Esophagus (tissue), 2 donors: ENCODE measurements at regions not wholly inside any gene's neighbourhood (a gene's known extent, or its start where the extent isn't known, plus 50 kb on each side); places are given as distances from the start of the nearest gene placed in this dataset.

Experiments used
- H3K27ac ChIP-seq, 2 donors: one replicate each; pipeline ENCODE4 v1.5.1; 2013; ENCODE audit warnings: low read depth in 2 of 2, mild to moderate bottlenecking in 2 of 2, inconsistent platforms in 1 of 2, low read length in 1 of 2, moderate library complexity in 1 of 2
- H3K27me3 ChIP-seq, 2 donors: one replicate each; pipeline ENCODE4 v1.6.1; 2013; ENCODE audit warnings: low read length in 2 of 2, control low read depth in 1 of 2, mild to moderate bottlenecking in 1 of 2; ENCODE audit not compliant: insufficient read depth in 2 of 2, control insufficient read depth in 1 of 2
- H3K36me3 ChIP-seq, 2 donors: one replicate each; pipeline ENCODE4 v1.6.1; 2013; ENCODE audit warnings: low read length in 1 of 2; ENCODE audit not compliant: control insufficient read depth in 2 of 2, insufficient read depth in 2 of 2
- H3K4me1 ChIP-seq, 2 donors: one replicate each; pipeline ENCODE4 v1.6.1; 2013; ENCODE audit warnings: low read length in 1 of 2; ENCODE audit not compliant: control insufficient read depth in 2 of 2, insufficient read depth in 2 of 2
- H3K4me3 ChIP-seq, 2 donors: one replicate each; pipeline ENCODE4 v1.5.1; 2013; ENCODE audit warnings: low read length in 2 of 2, mild to moderate bottlenecking in 2 of 2, low read depth in 1 of 2, moderate library complexity in 1 of 2
- H3K9me3 ChIP-seq, 2 donors: one replicate each; pipeline ENCODE4 v1.6.1; 2013; ENCODE audit warnings: mild to moderate bottlenecking in 2 of 2, low read depth in 1 of 2, low read length in 1 of 2, moderate library complexity in 1 of 2; ENCODE audit not compliant: control insufficient read depth in 2 of 2, insufficient read depth in 1 of 2
- WGBS, 2 donors: extraction: QIAGEN DNeasy Blood & Tissue Kit; methylation state at CpG; one replicate each; pipeline ENCODE4 v1.1.7; 2013; 5-methylcytosine and 5-hydroxymethylcytosine counted together
- donor health status: healthy with polysubstance abuse.
- donor health status: Bipolar disorder and iron deficiency.

DNA sequence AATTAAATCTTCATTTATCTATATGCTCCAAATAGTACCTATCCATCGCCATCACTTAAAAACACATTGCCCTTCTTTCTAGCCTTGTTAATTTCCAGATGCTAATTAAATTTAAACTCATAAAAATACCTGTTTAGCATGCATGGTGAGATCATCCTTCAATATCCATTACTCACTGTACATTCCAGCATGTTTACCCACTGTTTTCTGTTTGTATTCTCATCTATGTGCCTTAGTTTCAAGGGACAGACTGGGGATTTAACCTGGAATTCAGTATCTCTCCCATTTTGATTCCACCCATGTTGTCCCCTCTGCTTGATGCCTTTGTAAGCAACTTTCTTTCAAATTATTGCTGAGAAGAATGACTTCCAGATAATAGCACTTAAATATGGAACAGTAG is 208.0 kb downstream of the SPTSSA start:
- no peak overlapping the region for H3K4me3 ChIP-seq
- 90 to 96% methylated on average over 1 of the region's 1 CpG for WGBS, 2 donors
- H3K27ac ChIP-seq: no peak overlapping the region
- H3K4me1 ChIP-seq: peaks cover 0 to 5% of the 10 kb centered on the region in 2 donors
- peaks cover 0 to 2% of the 10 kb centered on the region in 2 donors for H3K9me3 ChIP-seq
- H3K27me3 ChIP-seq: no peaks in the 10 kb centered on the region
- no peaks in the 10 kb centered on the region for H3K36me3 ChIP-seq

DNA sequence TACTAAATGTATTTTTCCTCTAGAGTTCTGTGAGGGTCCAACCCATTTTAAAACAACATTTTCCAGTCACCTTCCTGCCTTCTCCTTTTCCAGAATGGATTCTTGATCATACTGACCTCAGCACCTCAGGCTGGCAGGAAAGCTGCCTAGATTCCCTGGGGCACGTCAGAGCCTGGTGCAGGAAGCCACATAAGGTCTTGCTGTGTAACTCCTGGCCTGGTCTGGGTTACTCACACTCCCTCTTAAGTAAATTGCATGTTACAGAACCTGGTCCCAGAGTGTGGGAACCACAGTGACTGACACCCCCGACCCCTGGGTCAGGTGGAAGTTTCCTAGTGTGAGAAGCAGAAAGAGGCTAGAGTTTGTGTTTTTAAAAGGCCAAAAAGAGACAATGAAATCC is 209.8 kb downstream of the SPTSSA start:
- Histone ChIP-seq H3K4me3 (no peak overlapping the region), H3K27ac (no peak overlapping the region), H3K9me3 (peaks cover 0 to 2% of the 10 kb centered on the region in 2 donors), H3K36me3 (no peaks in the 10 kb centered on the region), H3K27me3 (no peaks in the 10 kb centered on the region), H3K4me1 (peaks cover 0 to 5% of the 10 kb centered on the region in 2 donors)
- 58 to 78% methylated on average over 2 of the region's 2 CpGs for WGBS, 2 donors

DNA sequence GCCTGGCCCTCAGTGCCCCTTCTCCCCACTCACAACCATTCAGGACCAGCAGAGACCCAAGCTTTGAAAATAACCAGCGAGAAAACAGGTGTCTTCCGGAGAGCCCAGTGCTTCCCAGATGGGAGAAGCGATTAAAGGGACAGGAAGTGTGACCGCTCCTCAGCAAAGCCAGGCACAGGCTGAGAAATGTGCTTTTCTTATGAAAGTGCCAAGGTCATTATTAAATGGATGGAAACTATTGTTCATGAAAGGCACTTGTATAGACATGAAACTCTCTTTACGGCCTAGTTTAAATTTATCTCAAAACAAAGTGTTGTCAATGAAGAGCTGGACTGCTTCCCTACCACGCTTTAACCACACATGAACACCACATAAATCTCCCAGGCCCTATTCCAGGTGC is 210.4 kb downstream of the SPTSSA start:
- Histone ChIP-seq H3K27ac (no peak overlapping the region), H3K9me3 (peaks cover 0 to 2% of the 10 kb centered on the region in 2 donors), H3K36me3 (no peaks in the 10 kb centered on the region), H3K27me3 (no peaks in the 10 kb centered on the region), H3K4me1 (peaks cover 0 to 5% of the 10 kb centered on the region in 2 donors), H3K4me3 (no peak overlapping the region)
- 64 to 65% methylated on average over 6 of the region's 6 CpGs for WGBS, 2 donors

DNA sequence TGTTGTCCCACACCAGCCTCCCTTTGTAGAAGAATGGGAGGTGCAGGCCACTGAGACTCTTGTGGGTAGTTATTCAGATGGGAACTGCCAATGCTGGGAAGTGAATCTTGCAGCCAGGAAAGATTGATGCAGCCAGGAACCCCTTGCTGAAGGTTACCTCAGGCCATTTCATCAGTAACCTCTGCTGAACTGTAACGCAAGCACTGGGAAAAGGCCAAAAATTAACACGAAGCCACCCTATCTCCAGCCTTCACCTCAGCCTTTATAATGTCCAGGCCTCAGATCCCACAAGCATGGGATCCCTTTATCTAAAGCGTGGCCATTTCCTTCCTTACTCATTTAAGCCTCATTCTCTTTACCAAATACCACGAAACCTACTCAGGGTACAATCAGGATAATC is 211.1 kb downstream of the SPTSSA start:
- H3K4me1 ChIP-seq: peaks cover 0 to 5% of the 10 kb centered on the region in 2 donors
- H3K4me3 ChIP-seq: no peak overlapping the region
- no peaks in the 10 kb centered on the region for H3K27me3 ChIP-seq
- 73 to 80% methylated on average over 4 of the region's 4 CpGs for WGBS, 2 donors
- H3K9me3 ChIP-seq: peaks cover 0 to 2% of the 10 kb centered on the region in 2 donors
- H3K36me3 ChIP-seq: no peaks in the 10 kb centered on the region
- H3K27ac ChIP-seq: no peak overlapping the region

DNA sequence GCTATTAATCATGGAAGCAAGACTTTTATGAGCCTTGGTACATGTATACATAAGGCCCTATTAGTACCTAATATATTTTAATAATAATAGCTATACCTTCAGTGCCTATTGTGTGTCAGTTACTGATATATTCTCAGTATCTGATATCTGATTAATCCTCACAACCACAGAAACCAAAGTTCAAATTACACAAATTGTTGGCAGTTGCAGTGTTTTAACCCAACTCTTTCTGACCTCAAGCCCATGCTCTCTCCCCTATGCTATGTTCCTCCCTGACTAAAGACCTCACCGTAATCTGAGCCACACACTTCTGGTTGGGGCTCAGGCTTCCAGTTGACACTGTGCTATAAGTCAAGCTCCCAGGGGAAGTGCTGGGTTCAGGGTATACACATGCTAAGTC is 214.4 kb downstream of the SPTSSA start:
- 41 to 42% methylated on average over 1 of the region's 1 CpG for WGBS, 2 donors

DNA sequence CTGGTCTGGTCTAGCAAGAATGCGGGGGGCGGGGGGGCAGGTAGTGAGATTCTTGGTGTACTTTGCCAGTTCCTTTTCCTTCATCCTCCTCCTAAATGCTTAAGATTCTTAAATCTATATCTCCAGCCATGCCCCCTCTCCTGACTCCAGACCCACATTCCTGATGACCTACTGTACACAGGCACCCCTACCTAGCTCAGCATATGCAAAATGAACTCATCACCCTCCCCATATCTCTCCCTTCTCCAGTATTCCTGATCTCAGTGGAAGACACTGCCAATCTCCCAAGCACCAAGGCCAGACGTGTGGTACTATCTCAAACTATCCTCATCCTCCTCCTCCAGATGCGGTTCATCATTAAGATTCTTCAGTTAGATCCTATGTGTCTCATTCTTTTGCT is 215.8 kb downstream of the SPTSSA start:
- H3K27me3 ChIP-seq: no peaks in the 10 kb centered on the region
- no peak overlapping the region for H3K27ac ChIP-seq
- H3K9me3 ChIP-seq: no peaks in the 10 kb centered on the region
- H3K4me3 ChIP-seq: no peak overlapping the region
- WGBS, 2 donors: 70 to 84% methylated on average over 4 of the region's 4 CpGs
- H3K4me1 ChIP-seq: no peaks in the 10 kb centered on the region
- no peaks in the 10 kb centered on the region for H3K36me3 ChIP-seq

More for the DNA sequence above, 214.4 kb downstream of the SPTSSA start:
- Histone ChIP-seq H3K4me3 (no peak overlapping the region), H3K27ac (no peak overlapping the region), H3K36me3 (no peaks in the 10 kb centered on the region), H3K9me3 (no peaks in the 10 kb centered on the region), H3K4me1 (peaks cover 0 to 2% of the 10 kb centered on the region in 2 donors), H3K27me3 (no peaks in the 10 kb centered on the region)

DNA sequence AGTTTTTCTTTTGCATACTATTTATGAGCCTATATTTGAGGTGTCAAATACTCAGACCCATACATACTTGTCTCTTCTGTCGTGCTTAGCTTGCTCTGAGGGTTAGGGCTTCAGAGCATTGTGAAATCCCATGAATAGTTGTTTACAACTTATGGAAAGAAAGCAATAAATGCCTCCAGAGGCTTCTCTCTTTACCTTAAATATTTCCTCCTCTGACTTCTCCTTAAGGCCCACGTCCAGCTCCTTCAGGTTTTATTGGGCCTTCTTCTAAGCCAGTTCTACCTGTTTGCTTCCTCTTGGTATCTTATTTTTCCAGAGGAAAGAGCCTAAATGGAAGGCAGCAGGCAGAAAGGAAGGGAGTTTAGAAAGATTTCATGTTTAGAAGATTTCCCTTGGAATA is 218.6 kb downstream of the SPTSSA start:
- WGBS, 2 donors: 67 to 84% methylated on average over 2 of the region's 2 CpGs
- H3K4me3 ChIP-seq: no peak overlapping the region
- H3K27ac ChIP-seq: no peak overlapping the region
- H3K9me3 ChIP-seq: no peaks in the 10 kb centered on the region
- H3K4me1 ChIP-seq: no peaks in the 10 kb centered on the region
- no peaks in the 10 kb centered on the region for H3K27me3 ChIP-seq
- no peaks in the 10 kb centered on the region for H3K36me3 ChIP-seq

DNA sequence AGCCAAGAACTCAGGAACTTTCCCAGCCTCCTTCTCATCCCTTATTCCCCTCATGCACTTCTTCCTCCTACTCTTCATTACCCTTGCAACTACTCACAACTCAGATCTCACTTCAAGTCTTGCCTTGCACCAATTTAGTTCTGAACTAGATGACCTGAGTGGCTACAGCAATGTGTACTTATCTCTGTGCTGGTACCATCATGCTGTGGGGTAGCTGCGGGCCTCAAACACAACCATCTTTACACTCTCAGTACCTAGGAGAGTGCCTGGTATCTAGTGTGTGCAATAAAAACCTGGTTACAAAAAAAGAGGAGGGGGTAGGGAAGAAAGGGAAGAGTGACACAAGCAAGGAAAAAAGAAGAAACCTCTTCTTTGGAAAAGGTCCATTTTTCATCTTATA is 219.0 kb downstream of the SPTSSA start:
- no peak overlapping the region for H3K27ac ChIP-seq
- H3K9me3 ChIP-seq: no peaks in the 10 kb centered on the region
- no peaks in the 10 kb centered on the region for H3K27me3 ChIP-seq
- H3K4me1 ChIP-seq: no peaks in the 10 kb centered on the region
- H3K36me3 ChIP-seq: no peaks in the 10 kb centered on the region
- 92 to 94% methylated on average over 1 of the region's 1 CpG for WGBS, 2 donors
- H3K4me3 ChIP-seq: no peak overlapping the region

DNA sequence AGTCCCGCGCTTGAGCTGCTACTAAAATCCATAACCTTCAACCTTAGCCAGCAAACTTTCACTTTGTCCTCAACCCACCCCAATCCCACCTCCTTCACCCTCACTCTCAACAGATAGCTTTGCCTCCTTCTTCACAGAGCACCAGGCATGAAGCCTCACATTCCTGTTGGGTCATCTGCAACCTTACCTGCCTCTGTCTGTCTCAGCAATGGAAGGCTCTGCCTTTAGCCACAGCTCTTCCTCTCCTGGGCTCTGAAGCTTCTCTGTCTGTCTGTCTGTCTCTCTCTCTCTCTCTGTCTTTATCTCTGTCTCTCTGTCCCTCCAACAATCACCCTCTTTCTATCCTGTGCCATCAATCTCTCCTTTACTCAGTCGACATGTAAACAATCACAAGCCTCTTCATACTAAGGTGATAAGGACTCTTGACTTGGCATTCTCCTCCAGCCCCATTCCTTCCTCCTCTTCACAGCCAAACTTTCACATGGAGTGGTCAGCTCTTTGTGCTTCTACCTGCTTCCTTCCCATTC is 220.8 kb downstream of the SPTSSA start:
- Histone ChIP-seq H3K9me3 (no peaks in the 10 kb centered on the region), H3K4me3 (no peak overlapping the region), H3K27ac (no peak overlapping the region), H3K27me3 (no peaks in the 10 kb centered on the region), H3K36me3 (no peaks in the 10 kb centered on the region), H3K4me1 (no peaks in the 10 kb centered on the region)
- whole genome bisulfite sequencing, 2 donors: 81 to 89% methylated on average over 3 of the region's 3 CpGs

DNA sequence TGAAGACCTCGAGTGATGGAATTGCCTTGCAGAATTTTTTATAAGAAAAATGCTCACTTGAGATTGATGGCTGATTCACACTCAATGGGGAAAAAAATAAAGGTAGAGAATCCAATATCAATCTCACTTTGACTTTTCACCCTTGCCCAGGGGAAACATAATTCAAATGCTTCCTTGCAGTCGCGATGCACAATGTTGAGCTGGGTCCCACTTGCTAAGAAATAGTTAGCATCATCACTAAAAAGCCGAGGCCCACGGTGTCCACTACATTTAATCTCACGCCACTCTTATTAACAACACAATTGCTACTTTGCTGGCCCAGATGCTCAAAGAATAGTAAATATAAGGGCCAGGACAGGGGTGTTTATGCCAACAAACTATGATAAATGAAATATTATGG is 223.4 kb downstream of the SPTSSA start:
- Histone ChIP-seq H3K27me3 (no peaks in the 10 kb centered on the region), H3K4me1 (no peaks in the 10 kb centered on the region), H3K27ac (no peak overlapping the region), H3K4me3 (no peak overlapping the region), H3K9me3 (no peaks in the 10 kb centered on the region), H3K36me3 (no peaks in the 10 kb centered on the region)
- 88 to 94% methylated on average over 6 of the region's 6 CpGs for WGBS, 2 donors
